Hepatocyte (in vitro differentiated cells): ENCODE measurements at regions not wholly inside any gene's neighbourhood (a gene's known extent, or its start where the extent isn't known, plus 50 kb on each side); places are given as distances from the start of the nearest gene placed in this dataset.

Experiments
- EZH2 ChIP-seq: fragments of 200-600 bp; sonication (generic); IDR thresholded peaks from 2 replicates; pipeline ENCODE4 v1.6.1; 2016; ENCODE audit warnings: antibody characterized with exemption, mild to moderate bottlenecking, borderline replicate concordance
- TF ChIP-seq, protein P1 (sequence below): fragments of 200-600 bp; sonication (generic); IDR thresholded peaks from 2 replicates; pipeline ENCODE4 v1.5.1; 2016; ENCODE audit warnings: antibody characterized with exemption, mild to moderate bottlenecking; ENCODE audit not compliant: poor library complexity

- TF ChIP-seq, protein P1, sequence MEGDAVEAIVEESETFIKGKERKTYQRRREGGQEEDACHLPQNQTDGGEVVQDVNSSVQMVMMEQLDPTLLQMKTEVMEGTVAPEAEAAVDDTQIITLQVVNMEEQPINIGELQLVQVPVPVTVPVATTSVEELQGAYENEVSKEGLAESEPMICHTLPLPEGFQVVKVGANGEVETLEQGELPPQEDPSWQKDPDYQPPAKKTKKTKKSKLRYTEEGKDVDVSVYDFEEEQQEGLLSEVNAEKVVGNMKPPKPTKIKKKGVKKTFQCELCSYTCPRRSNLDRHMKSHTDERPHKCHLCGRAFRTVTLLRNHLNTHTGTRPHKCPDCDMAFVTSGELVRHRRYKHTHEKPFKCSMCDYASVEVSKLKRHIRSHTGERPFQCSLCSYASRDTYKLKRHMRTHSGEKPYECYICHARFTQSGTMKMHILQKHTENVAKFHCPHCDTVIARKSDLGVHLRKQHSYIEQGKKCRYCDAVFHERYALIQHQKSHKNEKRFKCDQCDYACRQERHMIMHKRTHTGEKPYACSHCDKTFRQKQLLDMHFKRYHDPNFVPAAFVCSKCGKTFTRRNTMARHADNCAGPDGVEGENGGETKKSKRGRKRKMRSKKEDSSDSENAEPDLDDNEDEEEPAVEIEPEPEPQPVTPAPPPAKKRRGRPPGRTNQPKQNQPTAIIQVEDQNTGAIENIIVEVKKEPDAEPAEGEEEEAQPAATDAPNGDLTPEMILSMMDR: no peak
- TF ChIP-seq EZH2: no peak
These were observed 75.3 kb downstream of the NMUR2 start for GRCh38 chr5:152329761-152330283.
